ENCODE measurements at regions not wholly inside any gene's neighbourhood (a gene's known extent, or its start where the extent isn't known, plus 50 kb on each side); places are given as distances from the start of the nearest gene placed in this dataset.

- Histone ChIP-seq H3K4me1 (ENCODE audit: insufficient read depth) (no peaks in the 10 kb centered on the region), H3K27me3 (no peaks in the 10 kb centered on the region), H3K27ac (no peak overlapping the region), H3K9me3 (no peaks in the 10 kb centered on the region), H3K36me3 (no peaks in the 10 kb centered on the region), H3K4me3 (no peak overlapping the region)
- no peak for TF ChIP-seq EP300 (IDR thresholded peaks at IDR 0.05)
- no peak for TF ChIP-seq CTCF (IDR thresholded peaks at IDR 0.05)
- TF ChIP-seq POLR2A (IDR thresholded peaks at IDR 0.05) = no peak
- WGBS, 3 donors = 76 to 80% (median 80%) methylated on average over 2 of the region's 2 CpGs
- intact Hi-C loops (cut with DNase I) = no loop called here
- DNase-seq = no peak
These were observed 202.1 kb upstream of the ARHGAP42 start for GRCh38 chr11:100484948-100485347.

GRCh38 chr11:100498780-100499179 lies 188.3 kb upstream of the ARHGAP42 start:
- H3K27ac ChIP-seq = no peak overlapping the region
- 91 to 95% (median 93%) methylated on average over 3 of the region's 3 CpGs for WGBS, 3 donors
- no peaks in the 10 kb centered on the region for H3K36me3 ChIP-seq
- no peak for DNase-seq
- no peaks in the 10 kb centered on the region for H3K9me3 ChIP-seq
- intact Hi-C loops (cut with DNase I) = no loop called here
- no peaks in the 10 kb centered on the region for H3K4me1 ChIP-seq (ENCODE audit: insufficient read depth)
- no peak overlapping the region for H3K4me3 ChIP-seq
- no peaks in the 10 kb centered on the region for H3K27me3 ChIP-seq
- TF ChIP-seq POLR2A (IDR thresholded peaks at IDR 0.05) = no peak
- TF ChIP-seq CTCF (IDR thresholded peaks at IDR 0.05) = no peak
- TF ChIP-seq EP300 (IDR thresholded peaks at IDR 0.05) = no peak

DNA sequence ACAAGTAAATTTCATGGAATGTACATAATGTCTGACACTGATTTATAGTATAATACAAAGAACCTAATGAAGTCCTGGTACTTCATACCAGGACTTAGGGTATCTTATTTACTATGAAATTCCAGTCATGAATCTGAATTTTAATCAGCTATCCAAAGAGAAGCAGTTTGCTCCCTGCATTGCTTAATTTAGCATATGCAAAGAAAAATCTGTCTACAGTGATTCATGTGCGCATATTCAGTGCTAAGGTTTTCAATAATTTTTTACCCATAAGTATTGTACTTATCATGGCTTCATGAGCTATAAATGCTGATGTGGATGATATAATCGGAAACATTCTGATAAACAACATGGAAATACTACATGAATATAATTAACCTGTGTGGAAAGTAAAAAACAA lies 185.6 kb upstream of the ARHGAP42 start:
- Histone ChIP-seq H3K4me1 (ENCODE audit: insufficient read depth) (no peaks in the 10 kb centered on the region), H3K9me3 (no peaks in the 10 kb centered on the region), H3K4me3 (no peak overlapping the region), H3K27me3 (no peaks in the 10 kb centered on the region), H3K27ac (no peak overlapping the region), H3K36me3 (no peaks in the 10 kb centered on the region)
- WGBS, 3 donors = 87 to 98% (median 89%) methylated on average over 2 of the region's 2 CpGs
- DNase-seq = no peak
- intact Hi-C loops (cut with DNase I) = no loop called here
- TF ChIP-seq CTCF (IDR thresholded peaks at IDR 0.05) (no peak), EP300 (IDR thresholded peaks at IDR 0.05) (no peak), POLR2A (IDR thresholded peaks at IDR 0.05) (no peak)

- intact Hi-C loops (cut with DNase I) = no loop called here
These were observed 174.6 kb upstream of the ARHGAP42 start for GRCh38 chr11:100512475-100512874.

More at GRCh38 chr11:100512475-100512874, 174.6 kb upstream of the ARHGAP42 start:
- WGBS, 3 donors = 71 to 93% (median 90%) methylated on average over 2 of the region's 2 CpGs
- Histone ChIP-seq H3K36me3 (no peaks in the 10 kb centered on the region), H3K27ac (no peak overlapping the region), H3K4me3 (no peak overlapping the region), H3K4me1 (ENCODE audit: insufficient read depth) (peaks cover 1% of the 10 kb centered on the region), H3K27me3 (no peaks in the 10 kb centered on the region), H3K9me3 (no peaks in the 10 kb centered on the region)
- TF ChIP-seq POLR2A (IDR thresholded peaks at IDR 0.05) (no peak), CTCF (IDR thresholded peaks at IDR 0.05) (no peak), EP300 (IDR thresholded peaks at IDR 0.05) (no peak)
- no peak for DNase-seq
